ENCODE measurements at regions not wholly inside any gene's neighbourhood (a gene's known extent, or its start where the extent isn't known, plus 50 kb on each side); places are given as distances from the start of the nearest gene placed in this dataset.

- Histone ChIP-seq H3K27ac (ENCODE audit: low read depth, low read length) (no peak overlapping the region), H3K4me3 (ENCODE audit: low read depth in 1 of 5, low read length in 5 of 5) (no peak overlapping the region), H3K9me3 (ENCODE audit: control insufficient read depth in 5 of 5, low read length in 5 of 5) (peaks cover 0 to 3% (median 0%) of the 10 kb centered on the region in 5 donors), H3K9ac (ENCODE audit: low read length in 5 of 5) (no peak overlapping the region), H3K36me3 (ENCODE audit: control insufficient read depth in 5 of 5, insufficient read depth in 5 of 5, low read length in 5 of 5) (no peaks in the 10 kb centered on the region), H3K27me3 (ENCODE audit: control insufficient read depth in 5 of 5, insufficient read depth in 4 of 5, low read length in 5 of 5) (no peaks in the 10 kb centered on the region), H3K4me1 (ENCODE audit: control insufficient read depth in 5 of 5, insufficient read depth in 5 of 5, low read length in 5 of 5) (no peaks in the 10 kb centered on the region)
Observed at GRCh38 chr12:16891673-16892072, 285.7 kb upstream of the LMO3 start.

GRCh38 chr12:16884819-16885218, 278.9 kb upstream of the LMO3 start:
- Histone ChIP-seq H3K36me3 (ENCODE audit: control insufficient read depth in 5 of 5, insufficient read depth in 5 of 5, low read length in 5 of 5) (no peaks in the 10 kb centered on the region), H3K4me3 (ENCODE audit: low read depth in 1 of 5, low read length in 5 of 5) (no peak overlapping the region), H3K27me3 (ENCODE audit: control insufficient read depth in 5 of 5, insufficient read depth in 4 of 5, low read length in 5 of 5) (no peaks in the 10 kb centered on the region), H3K9ac (ENCODE audit: low read length in 5 of 5) (no peak overlapping the region), H3K9me3 (ENCODE audit: control insufficient read depth in 5 of 5, low read length in 5 of 5) (peaks cover 0 to 3% (median 0%) of the 10 kb centered on the region in 5 donors), H3K4me1 (ENCODE audit: control insufficient read depth in 5 of 5, insufficient read depth in 5 of 5, low read length in 5 of 5) (no peaks in the 10 kb centered on the region), H3K27ac (ENCODE audit: low read depth, low read length) (no peak overlapping the region)

DNA sequence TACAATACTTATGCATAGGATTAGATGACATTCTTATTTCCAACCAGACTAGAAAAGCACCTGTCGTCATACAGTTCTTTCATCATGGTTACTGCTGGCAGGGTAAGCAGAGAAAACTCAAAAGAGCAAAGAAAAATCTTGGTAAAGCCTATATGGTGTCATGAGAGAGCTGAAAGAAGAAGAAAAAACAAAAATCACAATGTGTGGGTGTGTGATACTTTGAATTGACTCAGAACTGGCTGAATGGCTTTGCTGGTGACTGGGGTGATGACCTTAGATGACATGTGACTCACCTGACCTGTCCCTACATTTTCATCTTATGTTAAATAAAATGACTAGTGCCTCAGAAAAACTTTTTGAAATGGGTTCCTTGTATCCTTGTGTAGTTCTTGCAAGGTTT, 278.1 kb upstream of the LMO3 start:
- Histone ChIP-seq H3K27ac (ENCODE audit: low read depth, low read length) (no peak overlapping the region), H3K27me3 (ENCODE audit: control insufficient read depth in 5 of 5, insufficient read depth in 4 of 5, low read length in 5 of 5) (no peaks in the 10 kb centered on the region), H3K4me1 (ENCODE audit: control insufficient read depth in 5 of 5, insufficient read depth in 5 of 5, low read length in 5 of 5) (no peaks in the 10 kb centered on the region)

DNA sequence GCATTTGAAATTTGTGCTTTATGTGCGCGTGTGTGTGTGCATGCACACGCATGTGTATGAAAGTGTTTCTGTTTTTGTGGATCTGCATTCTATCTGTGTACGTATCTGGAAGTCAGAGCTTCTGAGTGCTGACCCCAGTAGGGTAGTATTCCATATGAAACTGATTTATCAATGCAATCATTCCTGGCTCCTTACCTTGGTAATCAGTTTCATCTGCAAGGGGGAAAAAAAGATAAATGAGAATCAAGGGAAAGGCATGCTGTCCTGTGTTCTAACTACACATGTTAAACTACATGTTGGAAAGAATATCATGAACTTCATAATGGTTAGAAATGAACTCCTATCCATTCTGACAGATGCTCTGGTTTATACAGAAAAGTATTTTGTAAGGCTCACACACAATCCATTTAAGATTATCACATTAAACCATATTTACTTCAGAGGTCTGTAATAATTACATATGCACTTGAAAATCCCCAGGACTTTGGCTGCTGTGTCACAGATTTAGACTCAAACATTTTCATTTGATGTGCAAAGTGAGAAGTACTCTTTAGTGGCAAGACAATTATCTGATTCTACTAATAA, 276.1 kb upstream of the LMO3 start:
- H3K4me3 ChIP-seq (ENCODE audit: low read depth in 1 of 5, low read length in 5 of 5), result no peak overlapping the region
- H3K9me3 ChIP-seq (ENCODE audit: control insufficient read depth in 5 of 5, low read length in 5 of 5), result no peaks in the 10 kb centered on the region

More for the DNA sequence above, 278.1 kb upstream of the LMO3 start:
- Histone ChIP-seq H3K9ac (ENCODE audit: low read length in 5 of 5) (no peak overlapping the region), H3K9me3 (ENCODE audit: control insufficient read depth in 5 of 5, low read length in 5 of 5) (no peaks in the 10 kb centered on the region), H3K36me3 (ENCODE audit: control insufficient read depth in 5 of 5, insufficient read depth in 5 of 5, low read length in 5 of 5) (no peaks in the 10 kb centered on the region), H3K4me3 (ENCODE audit: low read depth in 1 of 5, low read length in 5 of 5) (no peak overlapping the region)

GRCh38 chr12:16880864-16881285, 274.9 kb upstream of the LMO3 start:
- H3K9me3 ChIP-seq (ENCODE audit: control insufficient read depth in 5 of 5, low read length in 5 of 5), result no peaks in the 10 kb centered on the region
- no peak overlapping the region for H3K27ac ChIP-seq (ENCODE audit: low read depth, low read length)
- H3K4me3 ChIP-seq (ENCODE audit: low read depth in 1 of 5, low read length in 5 of 5), result no peak overlapping the region
- H3K27me3 ChIP-seq (ENCODE audit: control insufficient read depth in 5 of 5, insufficient read depth in 4 of 5, low read length in 5 of 5), result no peaks in the 10 kb centered on the region
- no peaks in the 10 kb centered on the region for H3K36me3 ChIP-seq (ENCODE audit: control insufficient read depth in 5 of 5, insufficient read depth in 5 of 5, low read length in 5 of 5)
- no peak overlapping the region for H3K9ac ChIP-seq (ENCODE audit: low read length in 5 of 5)
- no peaks in the 10 kb centered on the region for H3K4me1 ChIP-seq (ENCODE audit: control insufficient read depth in 5 of 5, insufficient read depth in 5 of 5, low read length in 5 of 5)

More for the DNA sequence above, 276.1 kb upstream of the LMO3 start:
- H3K27ac ChIP-seq (ENCODE audit: low read depth, low read length), result no peak overlapping the region
- H3K36me3 ChIP-seq (ENCODE audit: control insufficient read depth in 5 of 5, insufficient read depth in 5 of 5, low read length in 5 of 5), result no peaks in the 10 kb centered on the region
- no peaks in the 10 kb centered on the region for H3K27me3 ChIP-seq (ENCODE audit: control insufficient read depth in 5 of 5, insufficient read depth in 4 of 5, low read length in 5 of 5)
- H3K9ac ChIP-seq (ENCODE audit: low read length in 5 of 5), result no peak overlapping the region
- H3K4me1 ChIP-seq (ENCODE audit: control insufficient read depth in 5 of 5, insufficient read depth in 5 of 5, low read length in 5 of 5), result no peaks in the 10 kb centered on the region

DNA sequence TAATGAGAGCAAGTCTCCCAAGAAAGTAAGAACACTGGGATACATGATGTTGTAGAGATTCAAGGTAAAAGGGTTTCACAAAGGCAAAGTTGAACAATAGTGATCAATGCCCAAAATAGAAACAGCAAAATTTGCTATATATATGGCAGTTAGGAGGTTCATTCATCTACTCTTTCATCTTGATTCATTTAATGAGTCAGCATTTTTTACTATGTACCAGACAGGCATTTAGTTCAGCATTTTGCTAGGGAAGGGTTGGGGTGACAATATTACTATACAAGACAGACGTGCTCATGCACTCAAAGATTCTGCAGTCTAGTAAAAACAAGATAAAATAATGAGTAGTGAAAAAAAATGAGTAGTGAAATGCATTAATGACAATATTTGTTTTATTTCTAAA, 264.9 kb upstream of the LMO3 start:
- H3K4me1 ChIP-seq (ENCODE audit: control insufficient read depth in 5 of 5, insufficient read depth in 5 of 5, low read length in 5 of 5), result no peaks in the 10 kb centered on the region
- H3K9ac ChIP-seq (ENCODE audit: low read length in 5 of 5), result no peak overlapping the region
- H3K9me3 ChIP-seq (ENCODE audit: control insufficient read depth in 5 of 5, low read length in 5 of 5), result no peaks in the 10 kb centered on the region
- no peaks in the 10 kb centered on the region for H3K27me3 ChIP-seq (ENCODE audit: control insufficient read depth in 5 of 5, insufficient read depth in 4 of 5, low read length in 5 of 5)
- no peak overlapping the region for H3K27ac ChIP-seq (ENCODE audit: low read depth, low read length)
- H3K36me3 ChIP-seq (ENCODE audit: control insufficient read depth in 5 of 5, insufficient read depth in 5 of 5, low read length in 5 of 5), result no peaks in the 10 kb centered on the region
- H3K4me3 ChIP-seq (ENCODE audit: low read depth in 1 of 5, low read length in 5 of 5), result no peak overlapping the region

GRCh38 chr12:16863742-16864141, 257.8 kb upstream of the LMO3 start:
- Histone ChIP-seq H3K27ac (ENCODE audit: low read depth, low read length) (no peak overlapping the region), H3K27me3 (ENCODE audit: control insufficient read depth in 5 of 5, insufficient read depth in 4 of 5, low read length in 5 of 5) (no peaks in the 10 kb centered on the region), H3K9ac (ENCODE audit: low read length in 5 of 5) (no peak overlapping the region), H3K4me3 (ENCODE audit: low read depth in 1 of 5, low read length in 5 of 5) (no peak overlapping the region), H3K9me3 (ENCODE audit: control insufficient read depth in 5 of 5, low read length in 5 of 5) (no peaks in the 10 kb centered on the region), H3K36me3 (ENCODE audit: control insufficient read depth in 5 of 5, insufficient read depth in 5 of 5, low read length in 5 of 5) (no peaks in the 10 kb centered on the region), H3K4me1 (ENCODE audit: control insufficient read depth in 5 of 5, insufficient read depth in 5 of 5, low read length in 5 of 5) (no peaks in the 10 kb centered on the region)

DNA sequence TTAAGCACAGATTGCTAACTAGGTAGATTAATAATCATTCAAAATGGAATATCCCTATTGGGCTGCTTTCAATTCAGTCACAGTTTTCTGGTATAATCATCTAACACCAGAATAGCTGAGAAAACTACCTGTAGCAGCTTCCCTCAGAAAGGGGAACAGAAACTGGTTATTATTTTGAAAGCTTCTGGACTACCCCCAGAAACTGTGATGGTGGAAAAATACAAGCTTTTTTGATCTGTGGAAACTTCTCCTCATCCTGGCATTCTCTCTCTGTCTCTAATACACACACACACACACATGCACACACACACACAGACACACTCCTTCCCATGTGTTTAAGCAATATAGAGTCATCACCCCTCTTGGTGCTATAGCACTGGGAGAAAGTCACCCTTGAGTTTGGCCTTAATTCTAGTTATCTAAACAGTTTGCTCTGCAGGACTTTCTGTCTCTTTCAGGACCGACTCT, 251.5 kb upstream of the LMO3 start:
- Histone ChIP-seq H3K9me3 (ENCODE audit: control insufficient read depth in 5 of 5, low read length in 5 of 5) (no peaks in the 10 kb centered on the region), H3K27ac (ENCODE audit: low read depth, low read length) (no peak overlapping the region), H3K36me3 (ENCODE audit: control insufficient read depth in 5 of 5, insufficient read depth in 5 of 5, low read length in 5 of 5) (no peaks in the 10 kb centered on the region), H3K9ac (ENCODE audit: low read length in 5 of 5) (no peak overlapping the region), H3K27me3 (ENCODE audit: control insufficient read depth in 5 of 5, insufficient read depth in 4 of 5, low read length in 5 of 5) (no peaks in the 10 kb centered on the region), H3K4me1 (ENCODE audit: control insufficient read depth in 5 of 5, insufficient read depth in 5 of 5, low read length in 5 of 5) (no peaks in the 10 kb centered on the region), H3K4me3 (ENCODE audit: low read depth in 1 of 5, low read length in 5 of 5) (no peak overlapping the region)

DNA sequence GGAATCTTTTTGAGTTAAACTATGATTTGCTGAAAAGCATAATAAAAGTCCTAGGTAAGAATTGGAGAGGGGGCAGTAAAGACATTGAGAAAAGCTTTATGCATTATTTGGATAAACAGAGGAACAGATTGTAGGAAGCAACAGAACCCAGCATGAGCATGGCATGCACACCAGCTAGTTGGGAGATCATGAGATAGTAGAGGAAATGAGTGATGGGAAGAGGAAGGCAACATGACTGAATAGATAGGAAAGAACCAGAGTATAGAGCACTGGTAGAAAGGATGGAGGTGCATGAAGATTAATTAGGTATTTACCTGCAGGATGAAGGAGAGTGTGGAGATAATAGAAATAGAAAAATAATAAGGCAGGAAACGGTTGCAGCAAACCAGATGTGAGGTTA, 248.5 kb upstream of the LMO3 start:
- Histone ChIP-seq H3K4me1 (ENCODE audit: control insufficient read depth in 5 of 5, insufficient read depth in 5 of 5, low read length in 5 of 5) (no peaks in the 10 kb centered on the region), H3K4me3 (ENCODE audit: low read depth in 1 of 5, low read length in 5 of 5) (no peak overlapping the region), H3K27ac (ENCODE audit: low read depth, low read length) (no peak overlapping the region), H3K27me3 (ENCODE audit: control insufficient read depth in 5 of 5, insufficient read depth in 4 of 5, low read length in 5 of 5) (no peaks in the 10 kb centered on the region), H3K9ac (ENCODE audit: low read length in 5 of 5) (no peak overlapping the region), H3K9me3 (ENCODE audit: control insufficient read depth in 5 of 5, low read length in 5 of 5) (no peaks in the 10 kb centered on the region), H3K36me3 (ENCODE audit: control insufficient read depth in 5 of 5, insufficient read depth in 5 of 5, low read length in 5 of 5) (no peaks in the 10 kb centered on the region)

DNA sequence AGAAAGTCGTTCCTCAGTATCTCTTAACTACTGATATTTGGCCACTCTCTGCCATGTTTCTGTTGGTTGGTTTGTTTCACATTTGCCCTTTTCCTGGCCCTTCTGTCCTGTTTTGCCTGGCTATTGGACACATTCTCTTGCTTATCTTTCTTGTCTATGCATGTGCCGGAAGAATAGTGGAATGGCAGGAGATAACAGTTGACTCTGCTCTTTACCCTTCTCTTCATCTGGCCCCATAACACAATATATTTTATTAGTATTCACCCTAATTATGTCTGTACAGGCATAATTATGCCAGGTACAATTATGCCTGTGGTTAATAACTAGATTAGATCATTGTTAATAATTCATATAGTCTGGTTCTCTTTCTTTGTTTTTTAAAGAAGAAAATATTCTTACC, 243.5 kb upstream of the LMO3 start:
- Histone ChIP-seq H3K9me3 (ENCODE audit: control insufficient read depth in 5 of 5, low read length in 5 of 5) (no peaks in the 10 kb centered on the region), H3K27me3 (ENCODE audit: control insufficient read depth in 5 of 5, insufficient read depth in 4 of 5, low read length in 5 of 5) (no peaks in the 10 kb centered on the region), H3K27ac (ENCODE audit: low read depth, low read length) (no peak overlapping the region), H3K4me1 (ENCODE audit: control insufficient read depth in 5 of 5, insufficient read depth in 5 of 5, low read length in 5 of 5) (no peaks in the 10 kb centered on the region), H3K36me3 (ENCODE audit: control insufficient read depth in 5 of 5, insufficient read depth in 5 of 5, low read length in 5 of 5) (no peaks in the 10 kb centered on the region), H3K4me3 (ENCODE audit: low read depth in 1 of 5, low read length in 5 of 5) (no peak overlapping the region), H3K9ac (ENCODE audit: low read length in 5 of 5) (no peak overlapping the region)

GRCh38 chr12:16844875-16845274, 238.9 kb upstream of the LMO3 start:
- H3K9me3 ChIP-seq (ENCODE audit: control insufficient read depth in 5 of 5, low read length in 5 of 5), result no peaks in the 10 kb centered on the region
- no peak overlapping the region for H3K4me3 ChIP-seq (ENCODE audit: low read depth in 1 of 5, low read length in 5 of 5)
- H3K9ac ChIP-seq (ENCODE audit: low read length in 5 of 5), result no peak overlapping the region
- no peaks in the 10 kb centered on the region for H3K36me3 ChIP-seq (ENCODE audit: control insufficient read depth in 5 of 5, insufficient read depth in 5 of 5, low read length in 5 of 5)
- H3K27me3 ChIP-seq (ENCODE audit: control insufficient read depth in 5 of 5, insufficient read depth in 4 of 5, low read length in 5 of 5), result no peaks in the 10 kb centered on the region
- no peak overlapping the region for H3K27ac ChIP-seq (ENCODE audit: low read depth, low read length)
- no peaks in the 10 kb centered on the region for H3K4me1 ChIP-seq (ENCODE audit: control insufficient read depth in 5 of 5, insufficient read depth in 5 of 5, low read length in 5 of 5)
